Uterus (tissue), 2 donors: ENCODE measurements at regions not wholly inside any gene's neighbourhood (a gene's known extent, or its start where the extent isn't known, plus 50 kb on each side); places are given as distances from the start of the nearest gene placed in this dataset.

ENCODE experiments used
- POLR2A ChIP-seq, 2 donors: fragments of 450-650 bp; IDR thresholded peaks; one replicate each; pipeline ENCODE4 v1.6.1; 2016; ENCODE audit warnings: antibody characterized with exemption in 2 of 2, mild to moderate bottlenecking in 1 of 2, moderate library complexity in 1 of 2
- TF ChIP-seq, protein P1 (sequence below), 4 experiments: fragments of 200-600 bp in 2 of 4; fragments of 450-650 bp in 2 of 4; sonication (generic) in 2 of 4; IDR thresholded peaks; one replicate each; pipeline ENCODE4 v1.5.1; 2016 to 2019; ENCODE audit warnings: antibody characterized with exemption in 4 of 4, mild to moderate bottlenecking in 2 of 4, moderate library complexity in 1 of 4

DNA sequence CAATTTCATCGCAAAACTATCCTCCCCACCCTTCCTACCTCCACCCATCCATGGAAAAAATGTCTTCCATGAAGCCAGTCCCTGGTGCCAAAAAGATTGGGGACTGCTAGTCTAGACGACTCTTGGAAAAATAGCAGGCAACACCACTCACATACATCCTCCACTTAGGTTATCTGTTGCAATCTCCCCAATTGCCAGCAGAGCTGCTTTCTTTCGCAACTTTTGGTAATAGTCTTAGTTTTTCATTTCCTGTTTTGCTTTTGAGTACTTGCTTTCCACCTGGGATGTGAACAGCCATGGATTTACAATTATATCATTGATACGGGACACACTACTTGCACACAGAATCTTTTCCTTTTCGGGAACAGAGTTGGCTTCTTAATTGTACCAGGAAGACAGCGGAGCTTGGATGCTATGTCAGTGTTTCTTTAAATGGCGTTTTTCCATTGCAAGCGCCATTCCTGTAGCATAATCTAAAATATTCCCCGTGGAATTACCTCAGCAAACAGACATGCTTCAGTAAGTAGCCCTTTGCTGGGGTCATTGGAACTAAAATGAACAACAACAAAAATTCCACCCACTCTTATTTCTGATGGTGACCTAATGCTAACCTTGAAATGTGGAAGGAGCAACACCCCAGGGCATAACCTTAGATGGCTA lies 183.3 kb upstream of the ADGRL2 start:
- TF ChIP-seq, protein P1, sequence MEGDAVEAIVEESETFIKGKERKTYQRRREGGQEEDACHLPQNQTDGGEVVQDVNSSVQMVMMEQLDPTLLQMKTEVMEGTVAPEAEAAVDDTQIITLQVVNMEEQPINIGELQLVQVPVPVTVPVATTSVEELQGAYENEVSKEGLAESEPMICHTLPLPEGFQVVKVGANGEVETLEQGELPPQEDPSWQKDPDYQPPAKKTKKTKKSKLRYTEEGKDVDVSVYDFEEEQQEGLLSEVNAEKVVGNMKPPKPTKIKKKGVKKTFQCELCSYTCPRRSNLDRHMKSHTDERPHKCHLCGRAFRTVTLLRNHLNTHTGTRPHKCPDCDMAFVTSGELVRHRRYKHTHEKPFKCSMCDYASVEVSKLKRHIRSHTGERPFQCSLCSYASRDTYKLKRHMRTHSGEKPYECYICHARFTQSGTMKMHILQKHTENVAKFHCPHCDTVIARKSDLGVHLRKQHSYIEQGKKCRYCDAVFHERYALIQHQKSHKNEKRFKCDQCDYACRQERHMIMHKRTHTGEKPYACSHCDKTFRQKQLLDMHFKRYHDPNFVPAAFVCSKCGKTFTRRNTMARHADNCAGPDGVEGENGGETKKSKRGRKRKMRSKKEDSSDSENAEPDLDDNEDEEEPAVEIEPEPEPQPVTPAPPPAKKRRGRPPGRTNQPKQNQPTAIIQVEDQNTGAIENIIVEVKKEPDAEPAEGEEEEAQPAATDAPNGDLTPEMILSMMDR (IDR thresholded peaks at IDR 0.05), result no peak
- no peak for TF ChIP-seq POLR2A (IDR thresholded peaks at IDR 0.05)
